ENCODE measurements at regions not wholly inside any gene's neighbourhood (a gene's known extent, or its start where the extent isn't known, plus 50 kb on each side); places are given as distances from the start of the nearest gene placed in this dataset.

GRCh38 chr6:97422171-97422570, 139.2 kb upstream of the MMS22L start:
- no peaks in the 10 kb centered on the region for H3K9me3 Mint-ChIP-seq (ENCODE audit: insufficient read depth)
- no peaks in the 10 kb centered on the region for H3K4me1 Mint-ChIP-seq (ENCODE audit: low read depth)
- DNase-seq (no peak), ATAC-seq (no peak)
- ChIA-PET CTCF (no interaction called here), POLR2A (no interaction called here)
- no peak overlapping the region for H3K27ac Mint-ChIP-seq
- no peak overlapping the region for H3K4me3 Mint-ChIP-seq
- no peaks in the 10 kb centered on the region for H3K36me3 Mint-ChIP-seq (ENCODE audit: low read depth)
- peaks cover 4% of the 10 kb centered on the region for H3K27me3 Mint-ChIP-seq (ENCODE audit: low read depth)

- POLR2A ChIA-PET = no interaction called here
- Mint-ChIP-seq H3K36me3 (ENCODE audit: low read depth) (no peaks in the 10 kb centered on the region), H3K27ac (no peak overlapping the region), H3K27me3 (ENCODE audit: low read depth) (no peaks in the 10 kb centered on the region), H3K4me3 (no peak overlapping the region), H3K4me1 (ENCODE audit: low read depth) (no peaks in the 10 kb centered on the region), H3K9me3 (ENCODE audit: insufficient read depth) (no peaks in the 10 kb centered on the region)
- DNase-seq (no peak), ATAC-seq (no peak)
- CTCF ChIA-PET = no interaction called here
Measured at GRCh38 chr6:97423190-97423589, 140.2 kb upstream of the MMS22L start.

- Mint-ChIP-seq H3K9me3 (ENCODE audit: insufficient read depth) (no peaks in the 10 kb centered on the region), H3K4me3 (no peak overlapping the region), H3K27me3 (ENCODE audit: low read depth) (no peaks in the 10 kb centered on the region), H3K36me3 (ENCODE audit: low read depth) (no peaks in the 10 kb centered on the region), H3K4me1 (ENCODE audit: low read depth) (no peaks in the 10 kb centered on the region), H3K27ac (no peak overlapping the region)
- POLR2A ChIA-PET = no interaction called here
- DNase-seq = no peak
- CTCF ChIA-PET = interaction anchor here (1.0 kb wide), 1 partner anchor 13 kb away, joined by 4 read pairs; no protein-coding TSS in a partner anchor
- no peak for ATAC-seq
Measured at GRCh38 chr6:97427648-97428047, 144.6 kb upstream of the MMS22L start.

GRCh38 chr6:97437087-97437486, 154.1 kb upstream of the MMS22L start:
- ChIA-PET POLR2A (interaction anchor here (0.6 kb wide), 1 partner anchor 150 kb away, joined by 3 read pairs; no protein-coding TSS in a partner anchor), CTCF (interaction anchor here (0.6 kb wide), 1 partner anchor 294 kb away, joined by 3 read pairs; no protein-coding TSS in a partner anchor)
- no peak overlapping the region for H3K4me3 Mint-ChIP-seq
- peaks cover 7% of the 10 kb centered on the region for H3K27me3 Mint-ChIP-seq (ENCODE audit: low read depth)
- no peak for DNase-seq
- no peak for ATAC-seq
- H3K27ac Mint-ChIP-seq = no peak overlapping the region
- H3K36me3 Mint-ChIP-seq (ENCODE audit: low read depth) = no peaks in the 10 kb centered on the region
- H3K9me3 Mint-ChIP-seq (ENCODE audit: insufficient read depth) = no peaks in the 10 kb centered on the region
- H3K4me1 Mint-ChIP-seq (ENCODE audit: low read depth) = no peaks in the 10 kb centered on the region

GRCh38 chr6:97438011-97438671, 155.1 kb upstream of the MMS22L start:
- Mint-ChIP-seq H3K9me3 (ENCODE audit: insufficient read depth) (no peaks in the 10 kb centered on the region), H3K27ac (no peak overlapping the region), H3K4me1 (ENCODE audit: low read depth) (no peaks in the 10 kb centered on the region), H3K36me3 (ENCODE audit: low read depth) (no peaks in the 10 kb centered on the region), H3K4me3 (no peak overlapping the region), H3K27me3 (ENCODE audit: low read depth) (peaks cover 7% of the 10 kb centered on the region)
- ATAC-seq (no peak), DNase-seq (no peak)
- ChIA-PET POLR2A (no interaction called here), CTCF (no interaction called here)

GRCh38 chr6:97440590-97441176, 157.7 kb upstream of the MMS22L start:
- DNase-seq (no peak), ATAC-seq (no peak)
- POLR2A ChIA-PET = no interaction called here
- H3K9me3 Mint-ChIP-seq (ENCODE audit: insufficient read depth) = no peaks in the 10 kb centered on the region
- H3K4me3 Mint-ChIP-seq = no peak overlapping the region
- H3K27me3 Mint-ChIP-seq (ENCODE audit: low read depth) = peaks cover 9% of the 10 kb centered on the region
- CTCF ChIA-PET = interaction anchor here (1.1 to 1.3 kb wide), 2 partner anchors 13 to 1405 kb away, joined by 3 to 4 read pairs; no protein-coding TSS in a partner anchor
- no peaks in the 10 kb centered on the region for H3K36me3 Mint-ChIP-seq (ENCODE audit: low read depth)
- no peaks in the 10 kb centered on the region for H3K4me1 Mint-ChIP-seq (ENCODE audit: low read depth)
- no peak overlapping the region for H3K27ac Mint-ChIP-seq

GRCh38 chr6:97443408-97444080, 160.5 kb upstream of the MMS22L start:
- ATAC-seq = no peak
- no peak for DNase-seq
- Mint-ChIP-seq H3K36me3 (ENCODE audit: low read depth) (no peaks in the 10 kb centered on the region), H3K27me3 (ENCODE audit: low read depth) (peaks cover 12% of the 10 kb centered on the region), H3K27ac (no peak overlapping the region), H3K9me3 (ENCODE audit: insufficient read depth) (no peaks in the 10 kb centered on the region), H3K4me1 (ENCODE audit: low read depth) (no peaks in the 10 kb centered on the region), H3K4me3 (no peak overlapping the region)
- CTCF ChIA-PET = no interaction called here
- POLR2A ChIA-PET = no interaction called here

GRCh38 chr6:97445407-97445806, 162.4 kb upstream of the MMS22L start:
- no peak overlapping the region for H3K4me3 Mint-ChIP-seq
- no peaks in the 10 kb centered on the region for H3K36me3 Mint-ChIP-seq (ENCODE audit: low read depth)
- H3K4me1 Mint-ChIP-seq (ENCODE audit: low read depth) = no peaks in the 10 kb centered on the region
- H3K9me3 Mint-ChIP-seq (ENCODE audit: insufficient read depth) = no peaks in the 10 kb centered on the region
- no peak overlapping the region for H3K27ac Mint-ChIP-seq
- no peak for DNase-seq
- POLR2A ChIA-PET = no interaction called here
- peaks cover 5% of the 10 kb centered on the region for H3K27me3 Mint-ChIP-seq (ENCODE audit: low read depth)
- CTCF ChIA-PET = no interaction called here
- no peak for ATAC-seq

- ATAC-seq = no peak
Measured at GRCh38 chr6:97449444-97449966, 166.5 kb upstream of the MMS22L start.

GRCh38 chr6:97450087-97450486, 167.1 kb upstream of the MMS22L start:
- DNase-seq = no peak
- Mint-ChIP-seq H3K27ac (no peak overlapping the region), H3K27me3 (ENCODE audit: low read depth) (peaks cover 3% of the 10 kb centered on the region), H3K36me3 (ENCODE audit: low read depth) (no peaks in the 10 kb centered on the region), H3K4me1 (ENCODE audit: low read depth) (no peaks in the 10 kb centered on the region), H3K4me3 (no peak overlapping the region), H3K9me3 (ENCODE audit: insufficient read depth) (no peaks in the 10 kb centered on the region)
- CTCF ChIA-PET = no interaction called here
- ATAC-seq = no peak
- POLR2A ChIA-PET = no interaction called here

More at GRCh38 chr6:97449444-97449966, 166.5 kb upstream of the MMS22L start:
- no peaks in the 10 kb centered on the region for H3K4me1 Mint-ChIP-seq (ENCODE audit: low read depth)
- no peak overlapping the region for H3K4me3 Mint-ChIP-seq
- no peaks in the 10 kb centered on the region for H3K36me3 Mint-ChIP-seq (ENCODE audit: low read depth)
- POLR2A ChIA-PET = no interaction called here
- no peaks in the 10 kb centered on the region for H3K9me3 Mint-ChIP-seq (ENCODE audit: insufficient read depth)
- CTCF ChIA-PET = no interaction called here
- no peak overlapping the region for H3K27ac Mint-ChIP-seq
- no peak for DNase-seq
- H3K27me3 Mint-ChIP-seq (ENCODE audit: low read depth) = peaks cover 3% of the 10 kb centered on the region

- H3K4me3 Mint-ChIP-seq = no peak overlapping the region
- no peaks in the 10 kb centered on the region for H3K36me3 Mint-ChIP-seq (ENCODE audit: low read depth)
- no peak for DNase-seq
- no peaks in the 10 kb centered on the region for H3K27me3 Mint-ChIP-seq (ENCODE audit: low read depth)
- H3K9me3 Mint-ChIP-seq (ENCODE audit: insufficient read depth) = no peaks in the 10 kb centered on the region
- H3K4me1 Mint-ChIP-seq (ENCODE audit: low read depth) = no peaks in the 10 kb centered on the region
- CTCF ChIA-PET = no interaction called here
- POLR2A ChIA-PET = no interaction called here
- no peak overlapping the region for H3K27ac Mint-ChIP-seq
- no peak for ATAC-seq
Measured at GRCh38 chr6:97456070-97456469, 173.1 kb upstream of the MMS22L start.

- no peaks in the 10 kb centered on the region for H3K27me3 Mint-ChIP-seq (ENCODE audit: low read depth)
- ATAC-seq = no peak
Measured at GRCh38 chr6:97459535-97459934, 176.5 kb upstream of the MMS22L start.

More at GRCh38 chr6:97459535-97459934, 176.5 kb upstream of the MMS22L start:
- POLR2A ChIA-PET = no interaction called here
- CTCF ChIA-PET = no interaction called here
- H3K36me3 Mint-ChIP-seq (ENCODE audit: low read depth) = no peaks in the 10 kb centered on the region
- no peak overlapping the region for H3K4me3 Mint-ChIP-seq
- H3K27ac Mint-ChIP-seq = no peak overlapping the region
- H3K9me3 Mint-ChIP-seq (ENCODE audit: insufficient read depth) = no peaks in the 10 kb centered on the region
- no peak for DNase-seq
- H3K4me1 Mint-ChIP-seq (ENCODE audit: low read depth) = no peaks in the 10 kb centered on the region
